ENCODE measurements at regions not wholly inside any gene's neighbourhood (a gene's known extent, or its start where the extent isn't known, plus 50 kb on each side); places are given as distances from the start of the nearest gene placed in this dataset.

DNA sequence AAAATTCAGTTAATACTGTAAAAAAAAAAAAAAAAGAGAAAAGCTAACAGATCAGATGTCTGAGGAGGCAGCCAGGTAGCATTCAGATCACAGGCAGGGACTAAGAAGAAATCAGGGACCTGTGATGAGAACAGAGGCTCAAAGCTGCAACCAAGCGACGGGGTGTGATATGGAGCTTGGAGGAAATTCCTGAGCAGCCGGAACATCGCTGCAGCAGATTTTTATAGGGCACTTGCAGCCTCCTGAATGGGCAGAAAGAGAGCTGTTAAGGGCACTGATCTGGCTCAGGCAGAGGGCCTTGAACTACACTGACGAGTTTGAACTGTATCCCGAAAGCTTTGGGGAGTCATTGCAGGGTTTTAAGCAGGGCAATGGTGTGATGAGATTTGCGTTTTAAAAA, 315.4 kb downstream of the ADGRL2 start:
- no peaks in the 10 kb centered on the region for H3K9me3 ChIP-seq
- H3K4me1 ChIP-seq: no peaks in the 10 kb centered on the region
- no peaks in the 10 kb centered on the region for H3K27me3 ChIP-seq
- no peak overlapping the region for H3K4me3 ChIP-seq
- H3K36me3 ChIP-seq: no peaks in the 10 kb centered on the region
- intact Hi-C loops (cut with DNase I; ENCODE audit: low total_unique reads): no loop called here
- no peak for DNase-seq
- H3K27ac ChIP-seq: no peak overlapping the region
- no peak for TF ChIP-seq POLR2A (IDR thresholded peaks at IDR 0.05)
- TF ChIP-seq, protein P1, sequence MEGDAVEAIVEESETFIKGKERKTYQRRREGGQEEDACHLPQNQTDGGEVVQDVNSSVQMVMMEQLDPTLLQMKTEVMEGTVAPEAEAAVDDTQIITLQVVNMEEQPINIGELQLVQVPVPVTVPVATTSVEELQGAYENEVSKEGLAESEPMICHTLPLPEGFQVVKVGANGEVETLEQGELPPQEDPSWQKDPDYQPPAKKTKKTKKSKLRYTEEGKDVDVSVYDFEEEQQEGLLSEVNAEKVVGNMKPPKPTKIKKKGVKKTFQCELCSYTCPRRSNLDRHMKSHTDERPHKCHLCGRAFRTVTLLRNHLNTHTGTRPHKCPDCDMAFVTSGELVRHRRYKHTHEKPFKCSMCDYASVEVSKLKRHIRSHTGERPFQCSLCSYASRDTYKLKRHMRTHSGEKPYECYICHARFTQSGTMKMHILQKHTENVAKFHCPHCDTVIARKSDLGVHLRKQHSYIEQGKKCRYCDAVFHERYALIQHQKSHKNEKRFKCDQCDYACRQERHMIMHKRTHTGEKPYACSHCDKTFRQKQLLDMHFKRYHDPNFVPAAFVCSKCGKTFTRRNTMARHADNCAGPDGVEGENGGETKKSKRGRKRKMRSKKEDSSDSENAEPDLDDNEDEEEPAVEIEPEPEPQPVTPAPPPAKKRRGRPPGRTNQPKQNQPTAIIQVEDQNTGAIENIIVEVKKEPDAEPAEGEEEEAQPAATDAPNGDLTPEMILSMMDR (IDR thresholded peaks at IDR 0.05): no peak

DNA sequence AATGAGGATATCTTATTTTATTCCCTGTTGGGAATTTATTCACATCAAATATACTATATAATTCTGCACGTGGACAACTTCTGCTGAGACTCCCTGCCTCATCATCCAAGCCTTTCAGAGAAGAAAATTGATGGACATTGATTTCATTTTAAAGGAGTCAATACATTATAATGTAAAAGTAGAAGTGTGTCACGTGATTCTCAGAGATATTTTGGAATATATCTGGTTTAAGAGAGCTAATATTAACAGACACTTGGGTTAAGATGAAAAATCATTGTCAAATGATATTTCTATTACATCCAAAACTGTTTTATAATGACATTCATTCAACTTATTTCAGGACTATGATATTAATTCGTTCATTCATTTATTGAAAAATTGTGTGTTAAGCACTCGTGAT, 314.2 kb downstream of the ADGRL2 start:
- TF ChIP-seq POLR2A (IDR thresholded peaks at IDR 0.05): no peak
- TF ChIP-seq, protein P1 (IDR thresholded peaks at IDR 0.05): no peak
- Histone ChIP-seq H3K27ac (no peak overlapping the region), H3K4me3 (no peak overlapping the region), H3K36me3 (no peaks in the 10 kb centered on the region), H3K27me3 (no peaks in the 10 kb centered on the region), H3K4me1 (no peaks in the 10 kb centered on the region), H3K9me3 (no peaks in the 10 kb centered on the region)
- intact Hi-C loops (cut with DNase I; ENCODE audit: low total_unique reads): no loop called here
- no peak for DNase-seq

DNA sequence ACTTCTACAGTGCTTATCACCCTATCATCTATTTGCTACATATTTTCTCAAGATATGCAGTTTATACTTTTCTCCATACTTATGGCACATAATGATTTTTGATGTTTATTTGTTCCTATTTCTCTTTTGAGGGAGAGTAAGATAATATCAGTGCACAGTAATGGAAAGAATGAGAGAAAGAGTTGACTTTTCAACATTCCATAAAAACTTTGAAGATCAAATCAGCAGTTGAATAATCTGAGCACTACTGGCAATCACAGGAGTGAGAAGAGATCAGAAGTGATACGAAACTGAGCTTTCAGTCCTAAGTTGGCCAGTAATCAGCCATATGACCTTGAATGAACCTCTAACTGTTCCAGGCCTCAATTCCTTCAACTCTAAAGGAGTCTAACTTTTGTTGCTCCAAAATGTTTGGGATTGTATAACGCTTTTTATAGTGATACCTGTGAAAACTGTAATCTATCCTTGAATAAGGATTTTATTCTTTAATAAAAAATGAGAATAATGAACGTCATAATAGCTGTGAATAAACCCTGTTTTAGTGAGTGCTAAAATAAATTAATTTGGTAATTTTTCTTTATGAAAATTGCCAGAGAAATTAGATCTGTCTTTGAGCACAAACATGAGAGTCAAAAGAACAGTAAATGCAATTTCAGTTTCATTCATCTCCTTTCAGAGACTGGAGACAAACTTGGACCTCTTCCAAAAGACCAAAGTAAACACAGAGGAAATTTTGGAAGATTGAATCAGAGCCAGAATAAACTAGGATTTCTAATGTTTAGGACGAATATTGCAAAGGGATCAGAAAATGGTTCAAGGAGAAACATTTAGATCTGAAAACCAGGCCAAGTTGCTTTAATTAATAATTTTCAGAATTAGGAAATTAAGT, 309.9 kb downstream of the ADGRL2 start:
- Histone ChIP-seq H3K9me3 (no peaks in the 10 kb centered on the region), H3K27me3 (no peaks in the 10 kb centered on the region), H3K27ac (no peak overlapping the region), H3K4me1 (no peaks in the 10 kb centered on the region), H3K36me3 (no peaks in the 10 kb centered on the region), H3K4me3 (no peak overlapping the region)
- intact Hi-C loops (cut with DNase I; ENCODE audit: low total_unique reads): no loop called here
- TF ChIP-seq, protein P1 (IDR thresholded peaks at IDR 0.05): no peak
- TF ChIP-seq POLR2A (IDR thresholded peaks at IDR 0.05): no peak
- no peak for DNase-seq

DNA sequence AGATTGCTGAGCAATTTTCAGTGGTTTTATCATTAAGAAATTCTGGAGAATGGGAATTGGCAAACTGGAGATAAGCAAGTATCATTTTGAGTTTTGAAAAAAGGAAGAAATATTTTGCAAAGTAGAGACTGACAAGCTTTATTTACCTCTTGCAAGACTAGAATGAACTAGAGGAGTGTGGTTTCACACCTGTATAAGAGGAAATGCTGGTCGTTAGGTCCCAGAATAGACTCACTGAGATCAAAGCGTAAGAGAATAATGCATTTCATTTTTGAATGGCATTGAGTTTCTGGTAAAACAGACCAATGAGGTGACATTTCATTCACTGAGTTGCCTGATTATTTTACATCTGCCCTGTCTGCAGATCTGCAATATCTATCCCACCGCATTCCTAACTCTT, 308.1 kb downstream of the ADGRL2 start:
- Histone ChIP-seq H3K4me3 (no peak overlapping the region), H3K4me1 (no peaks in the 10 kb centered on the region), H3K27ac (no peak overlapping the region), H3K36me3 (no peaks in the 10 kb centered on the region), H3K27me3 (no peaks in the 10 kb centered on the region), H3K9me3 (no peaks in the 10 kb centered on the region)
- no peak for DNase-seq
- no peak for TF ChIP-seq POLR2A (IDR thresholded peaks at IDR 0.05)
- TF ChIP-seq, protein P1 (IDR thresholded peaks at IDR 0.05): no peak
- intact Hi-C loops (cut with DNase I; ENCODE audit: low total_unique reads): no loop called here

DNA sequence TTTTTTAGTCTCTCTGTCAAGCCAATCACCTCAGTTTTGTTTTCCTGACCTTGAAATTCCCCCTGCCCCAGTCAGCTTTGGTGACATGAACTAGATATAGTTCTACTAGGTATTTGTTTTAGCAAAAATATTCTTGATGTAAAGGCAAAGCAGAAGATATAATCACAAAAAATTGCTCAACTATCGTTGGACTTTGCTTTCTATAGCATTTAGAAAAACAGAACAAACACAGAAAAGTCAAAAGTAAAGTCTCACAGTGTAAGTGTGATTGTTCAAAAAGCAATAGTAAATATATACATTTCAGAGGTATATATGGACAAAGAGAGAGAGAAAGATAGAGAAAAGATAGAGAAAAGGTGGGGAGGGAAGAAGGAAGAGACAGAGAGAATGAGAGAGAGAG, 305.9 kb downstream of the ADGRL2 start:
- no peaks in the 10 kb centered on the region for H3K36me3 ChIP-seq
- no peak for TF ChIP-seq POLR2A (IDR thresholded peaks at IDR 0.05)
- TF ChIP-seq, protein P1 (IDR thresholded peaks at IDR 0.05): no peak
- no peaks in the 10 kb centered on the region for H3K9me3 ChIP-seq
- no peaks in the 10 kb centered on the region for H3K27me3 ChIP-seq
- H3K4me1 ChIP-seq: no peaks in the 10 kb centered on the region
- no peak overlapping the region for H3K27ac ChIP-seq
- DNase-seq: no peak
- intact Hi-C loops (cut with DNase I; ENCODE audit: low total_unique reads): no loop called here
- H3K4me3 ChIP-seq: no peak overlapping the region

Measured in uterus (tissue), 3 donors.